ENCODE measurements at regions not wholly inside any gene's neighbourhood (a gene's known extent, or its start where the extent isn't known, plus 50 kb on each side); places are given as distances from the start of the nearest gene placed in this dataset.

DNA sequence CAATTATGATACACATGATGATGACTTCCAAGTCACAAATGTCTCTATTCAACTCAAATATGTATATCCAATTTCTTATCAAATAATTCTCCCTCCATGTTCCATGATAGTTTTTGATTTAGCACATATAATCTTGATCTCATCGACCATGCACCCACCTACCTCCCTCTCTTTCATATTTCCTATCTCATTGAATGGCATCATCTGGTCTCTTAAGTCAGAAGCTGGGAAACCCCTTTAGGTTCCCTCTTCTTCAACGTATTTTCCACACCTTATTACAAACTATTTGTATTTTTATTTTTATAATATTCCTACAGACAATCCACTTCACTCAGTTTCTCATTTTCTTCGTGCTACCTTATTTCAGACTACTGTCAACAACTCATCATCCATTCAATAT is 56.9 kb upstream of the DPH6 start:
- dilution Hi-C loops (cut with HindIII; ENCODE audit: low sequenced_read_pairs, unreplicated experiment) (no loop called here), intact Hi-C loops (cut with micrococcal nuclease) (no loop called here), in situ Hi-C loops (cut with MboI; ENCODE audit: low sequenced_read_pairs) (no loop called here)
- Histone ChIP-seq H2AFZ (replicated peaks; ENCODE audit: low read length, poor library complexity) (no peak overlapping the region), H3K4me1 (ENCODE audit: control insufficient read depth, insufficient read depth, low read length) (no peaks in the 10 kb centered on the region; the same call in 1 of the 2 replicates), H3K9me1 (ENCODE audit: insufficient read depth, low read length) (no peaks in the 10 kb centered on the region), H2AK5ac (ENCODE audit: low read depth, low read length) (no peak overlapping the region), H3K9ac (ENCODE audit: low read depth, low read length) (no peak overlapping the region), H4K5ac (ENCODE audit: low read depth, low read length) (no peak overlapping the region), H2BK5ac (ENCODE audit: low read depth, low read length, poor library complexity, severe bottlenecking) (peak overlapping the region; percentile 47), H4K91ac (ENCODE audit: insufficient read depth, low read depth, low read length) (no peak overlapping the region), H3K4me2 (ENCODE audit: low read depth, low read length) (no peak overlapping the region), H3K56ac (ENCODE audit: extremely low read depth, insufficient read depth, low read length) (no peak overlapping the region), H2AK9ac (replicated peaks; ENCODE audit: low read depth, low read length, poor library complexity) (no peak overlapping the region), H3K4me3 (ENCODE audit: insufficient read depth, low read depth, low read length) (no peak overlapping the region), H3K27me3 (ENCODE audit: control insufficient read depth, insufficient read depth, low read length) (no peaks in the 10 kb centered on the region), H4K20me1 (ENCODE audit: insufficient read depth, low read length) (no peaks in the 10 kb centered on the region), H4K8ac (ENCODE audit: low read depth in 2 of 2, low read length in 2 of 2) (no peak overlapping the region), H3K79me1 (ENCODE audit: low read depth in 1 of 2, low read length in 2 of 2) (no peaks in the 10 kb centered on the region), H3K9me3 (ENCODE audit: control insufficient read depth, insufficient read depth, low read length) (no peaks in the 10 kb centered on the region), H3K14ac (replicated peaks; ENCODE audit: low read depth, low read length) (no peak overlapping the region), H2BK20ac (ENCODE audit: low read depth, low read length) (no peak overlapping the region), H3K4ac (ENCODE audit: low read depth, low read length) (no peak overlapping the region), H2BK120ac (ENCODE audit: low read depth, low read length) (no peak overlapping the region), H2BK15ac (ENCODE audit: low read depth, low read length) (no peak overlapping the region), H3K27ac (ENCODE audit: insufficient read depth, low read length) (no peak overlapping the region), H3K36me3 (ENCODE audit: control insufficient read depth, insufficient read depth, low read length) (no peaks in the 10 kb centered on the region), H3K18ac (ENCODE audit: low read depth, low read length) (no peak overlapping the region), H3K23ac (ENCODE audit: low read depth, low read length) (no peak overlapping the region)
- DNase-seq (no peak), ATAC-seq (ENCODE audit: low read depth) (no peak)
- CTCF ChIA-PET, result no interaction called here
- POLR2A ChIA-PET (ENCODE audit: unreplicated experiment), result no interaction called here
- BruUV-seq (replicated peaks), result no TSS peak
- WGBS, 2 experiments (ENCODE audit: extremely low coverage in 2 of 2, insufficient read length in 1 of 2), result 100% methylated on average over 1 of the region's 3 CpGs; no CpG with 5 or more reads in 1 of the 2 experiments
- no peak for TF ChIP-seq RFX5 (IDR thresholded peaks at IDR 0.05; ENCODE audit: low read depth, low read length)
- TF ChIP-seq SMC3 (IDR thresholded peaks at IDR 0.05; ENCODE audit: low read depth, low read length), result no peak
- no peak for TF ChIP-seq MAFK (IDR thresholded peaks at IDR 0.05; ENCODE audit: low read depth, low read length)
- TF ChIP-seq CHD1 (IDR thresholded peaks at IDR 0.05; ENCODE audit: low read depth, low read length), result no peak
- TF ChIP-seq, protein P1, sequence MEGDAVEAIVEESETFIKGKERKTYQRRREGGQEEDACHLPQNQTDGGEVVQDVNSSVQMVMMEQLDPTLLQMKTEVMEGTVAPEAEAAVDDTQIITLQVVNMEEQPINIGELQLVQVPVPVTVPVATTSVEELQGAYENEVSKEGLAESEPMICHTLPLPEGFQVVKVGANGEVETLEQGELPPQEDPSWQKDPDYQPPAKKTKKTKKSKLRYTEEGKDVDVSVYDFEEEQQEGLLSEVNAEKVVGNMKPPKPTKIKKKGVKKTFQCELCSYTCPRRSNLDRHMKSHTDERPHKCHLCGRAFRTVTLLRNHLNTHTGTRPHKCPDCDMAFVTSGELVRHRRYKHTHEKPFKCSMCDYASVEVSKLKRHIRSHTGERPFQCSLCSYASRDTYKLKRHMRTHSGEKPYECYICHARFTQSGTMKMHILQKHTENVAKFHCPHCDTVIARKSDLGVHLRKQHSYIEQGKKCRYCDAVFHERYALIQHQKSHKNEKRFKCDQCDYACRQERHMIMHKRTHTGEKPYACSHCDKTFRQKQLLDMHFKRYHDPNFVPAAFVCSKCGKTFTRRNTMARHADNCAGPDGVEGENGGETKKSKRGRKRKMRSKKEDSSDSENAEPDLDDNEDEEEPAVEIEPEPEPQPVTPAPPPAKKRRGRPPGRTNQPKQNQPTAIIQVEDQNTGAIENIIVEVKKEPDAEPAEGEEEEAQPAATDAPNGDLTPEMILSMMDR (conservative IDR thresholded peaks at IDR 0.05; ENCODE audit: low read depth, low read length), result no peak

All from IMR-90 (cell line).